ENCODE measurements at regions not wholly inside any gene's neighbourhood (a gene's known extent, or its start where the extent isn't known, plus 50 kb on each side); places are given as distances from the start of the nearest gene placed in this dataset.
A peak's percentile ranks its signal among the peaks of the same experiment; 100 is the strongest.

DNA sequence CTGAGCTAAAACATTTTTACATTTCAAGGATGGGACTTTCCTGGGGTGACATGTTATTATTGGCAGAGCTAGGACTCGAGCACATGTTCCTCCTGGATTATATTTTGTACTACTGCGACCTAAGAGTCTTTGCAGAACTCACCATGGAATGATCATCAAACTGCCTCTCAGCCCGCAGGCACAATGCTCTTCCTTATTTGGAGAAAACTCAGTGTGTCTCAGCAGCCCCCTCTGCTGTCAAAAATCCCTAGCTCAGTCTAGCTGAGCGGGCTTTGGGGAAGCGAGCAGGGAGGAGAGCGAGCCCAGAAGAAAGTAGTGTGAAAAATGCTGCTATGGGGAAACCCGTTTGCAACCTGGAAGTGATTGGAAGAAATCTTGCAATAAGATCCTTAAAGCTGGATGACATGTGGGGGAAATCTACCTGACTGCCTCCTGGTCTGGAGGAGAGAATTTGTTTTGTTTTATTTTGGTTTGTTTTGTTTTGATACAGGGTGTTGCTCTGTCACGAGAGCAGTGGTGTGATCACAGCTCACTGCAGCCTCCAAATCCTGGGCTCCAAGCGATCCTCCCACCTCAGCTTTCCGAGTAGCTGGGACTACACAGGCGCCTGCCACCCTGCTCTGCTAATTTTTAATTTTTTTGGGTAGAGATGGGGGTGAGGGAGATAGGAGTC is 89.9 kb upstream of the CLINT1 start:
- TF ChIP-seq CTCF (optimal IDR thresholded peaks at IDR 0.05 in 1 of 3, IDR thresholded peaks at IDR 0.05 in 1 of 3, conservative IDR thresholded peaks at IDR 0.05 in 1 of 3; ENCODE audit: extremely low read depth in 1 of 3, insufficient read depth in 2 of 3, low read length in 3 of 3) (peak; percentile 82 to 93 (median 83)), EZH2 (IDR thresholded peaks at IDR 0.05; ENCODE audit: low read length) (no peak)

Measured in keratinocyte (primary cell).